Loucy (cell line): ENCODE measurements at regions not wholly inside any gene's neighbourhood (a gene's known extent, or its start where the extent isn't known, plus 50 kb on each side); places are given as distances from the start of the nearest gene placed in this dataset.

Experiments
- EZH2phosphoT487 ChIP-seq: fragments of 200-600 bp; IDR thresholded peaks from 2 replicates; pipeline ENCODE4 v1.6.1; 2018; ENCODE audit warnings: antibody characterized with exemption, mild to moderate bottlenecking, moderate library complexity, borderline replicate concordance
- TF ChIP-seq, protein P1 (sequence below): fragments of 200-600 bp; sonication (generic); conservative IDR thresholded peaks from 2 replicates; pipeline ENCODE4 v1.5.1; 2014; ENCODE audit warnings: mild to moderate bottlenecking, antibody characterized with exemption, low read length

GRCh38 chrX:6708041-6708440, 173.1 kb upstream of the VCX3A start:
- TF ChIP-seq, protein P1, sequence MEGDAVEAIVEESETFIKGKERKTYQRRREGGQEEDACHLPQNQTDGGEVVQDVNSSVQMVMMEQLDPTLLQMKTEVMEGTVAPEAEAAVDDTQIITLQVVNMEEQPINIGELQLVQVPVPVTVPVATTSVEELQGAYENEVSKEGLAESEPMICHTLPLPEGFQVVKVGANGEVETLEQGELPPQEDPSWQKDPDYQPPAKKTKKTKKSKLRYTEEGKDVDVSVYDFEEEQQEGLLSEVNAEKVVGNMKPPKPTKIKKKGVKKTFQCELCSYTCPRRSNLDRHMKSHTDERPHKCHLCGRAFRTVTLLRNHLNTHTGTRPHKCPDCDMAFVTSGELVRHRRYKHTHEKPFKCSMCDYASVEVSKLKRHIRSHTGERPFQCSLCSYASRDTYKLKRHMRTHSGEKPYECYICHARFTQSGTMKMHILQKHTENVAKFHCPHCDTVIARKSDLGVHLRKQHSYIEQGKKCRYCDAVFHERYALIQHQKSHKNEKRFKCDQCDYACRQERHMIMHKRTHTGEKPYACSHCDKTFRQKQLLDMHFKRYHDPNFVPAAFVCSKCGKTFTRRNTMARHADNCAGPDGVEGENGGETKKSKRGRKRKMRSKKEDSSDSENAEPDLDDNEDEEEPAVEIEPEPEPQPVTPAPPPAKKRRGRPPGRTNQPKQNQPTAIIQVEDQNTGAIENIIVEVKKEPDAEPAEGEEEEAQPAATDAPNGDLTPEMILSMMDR, result no peak
- no peak for TF ChIP-seq EZH2phosphoT487
